SK-N-SH (cell line): ENCODE measurements at regions not wholly inside any gene's neighbourhood (a gene's known extent, or its start where the extent isn't known, plus 50 kb on each side); places are given as distances from the start of the nearest gene placed in this dataset.

ENCODE experiments used
- CTCF ChIA-PET: fragments of 300-600, 350-600 bp; formaldehyde crosslinking; extraction: SDS; loops from one replicate; lab custom pipeline; 2021; lab: Yijun Ruan, JAX
- POLR2A ChIA-PET: fragments of 350-600 bp; sonication (Branson Sonifier 250); formaldehyde crosslinking; extraction: SDS; loops from one replicate; lab custom pipeline; 2020; ENCODE audit warnings: antibody characterized with exemption, inconsistent platforms; lab: Yijun Ruan, JAX
- DNase-seq: peaks from one replicate; pipeline ENCODE4 v3.0.0; 2012
- H2AFZ ChIP-seq: fragments of 200-600 bp; sonication (generic); 2 replicates; pipeline ENCODE4 v1.8.1; 2016; ENCODE audit warnings: antibody characterized with exemption, mild to moderate bottlenecking, low read depth
- H3F3A ChIP-seq: fragments of 200-600 bp; sonication (generic); replicated peaks from 2 replicates; pipeline ENCODE3; 2016; ENCODE audit warnings: antibody characterized with exemption, mild to moderate bottlenecking; ENCODE audit not compliant: insufficient read depth
- H3K27ac ChIP-seq, 2 experiments: fragments of 200-500 bp in 1 of 2; fragments of 200-600 bp in 1 of 2; sonication (Bioruptor generic) in 1 of 2; sonication (generic), shearing (Covaris generic) in 1 of 2; 2 replicates each; pipeline versions ENCODE4 v1.5.1 to v1.6.1; 2014 to 2016; ENCODE audit warnings: low read depth in 2 of 2, inconsistent platforms in 1 of 2, low read length in 1 of 2, mild to moderate bottlenecking in 1 of 2, mixed read lengths in 1 of 2
- H3K27me3 ChIP-seq: fragments of 200-600 bp; sonication (generic), shearing (Covaris generic); 2 replicates; pipeline ENCODE4 v1.6.1; 2016; ENCODE audit warnings: mixed run types; ENCODE audit not compliant: insufficient read depth
- H3K36me3 ChIP-seq, 2 experiments: fragments of 200-500 bp in 1 of 2; fragments of 200-600 bp in 1 of 2; sonication (Bioruptor generic) in 1 of 2; sonication (generic) in 1 of 2; replicated peaks in 1 of 2; 2 replicates each; pipeline versions ENCODE3 to v1.5.1; 2014 to 2016; ENCODE audit warnings: low read length in 1 of 2, mild to moderate bottlenecking in 1 of 2; ENCODE audit not compliant: insufficient read depth in 2 of 2, control insufficient read depth in 1 of 2
- H3K4me1 ChIP-seq, 2 experiments: fragments of 200-500 bp in 1 of 2; fragments of 200-600 bp in 1 of 2; sonication (Bioruptor generic) in 1 of 2; sonication (generic), shearing (Covaris generic) in 1 of 2; 2 replicates each; pipeline versions ENCODE4 v1.5.1 to v1.6.1; 2014 to 2016; ENCODE audit warnings: low read depth in 1 of 2, low read length in 1 of 2, mixed run types in 1 of 2; ENCODE audit not compliant: insufficient read depth in 2 of 2, control insufficient read depth in 1 of 2
- H3K4me2 ChIP-seq: fragments of 200-600 bp; sonication (generic), shearing (Covaris generic); 2 replicates; pipeline ENCODE4 v1.6.1; 2017; ENCODE audit warnings: mixed run types
- H3K4me3 ChIP-seq, 2 experiments: fragments of 200-500 bp in 1 of 2; fragments of 200-600 bp in 1 of 2; sonication (Bioruptor generic) in 1 of 2; sonication (generic), shearing (Covaris generic) in 1 of 2; 2 replicates each; pipeline versions ENCODE4 v1.5.1 to v1.8.1; 2014 to 2016; ENCODE audit warnings: low read depth in 2 of 2, inconsistent platforms in 1 of 2, low read length in 1 of 2, mild to moderate bottlenecking in 1 of 2, mixed read lengths in 1 of 2, moderate library complexity in 1 of 2
- H3K79me2 ChIP-seq: fragments of 200-600 bp; sonication (generic); 2 replicates; pipeline ENCODE4 v1.8.1; 2017; ENCODE audit warnings: mild to moderate bottlenecking; ENCODE audit not compliant: insufficient read depth
- H3K9ac ChIP-seq: fragments of 200-600 bp; sonication (generic); 2 replicates; pipeline ENCODE4 v1.6.1; 2017; ENCODE audit warnings: mixed run types
- H3K9me2 ChIP-seq: fragments of 200-600 bp; sonication (generic); 2 replicates; pipeline ENCODE4 v1.6.1; 2017; ENCODE audit warnings: mixed run types
- H3K9me3 ChIP-seq: fragments of 200-600 bp; sonication (generic); 2 replicates; pipeline ENCODE4 v1.6.1; 2017; ENCODE audit warnings: mixed run types, mild to moderate bottlenecking, moderate library complexity
- H4K20me1 ChIP-seq: fragments of 200-600 bp; sonication (generic); 2 replicates; pipeline ENCODE4 v1.6.1; 2017; ENCODE audit warnings: mild to moderate bottlenecking, mixed run types; ENCODE audit not compliant: insufficient read depth
- CHD2 ChIP-seq: fragments of 150-350 bp; IDR thresholded peaks from 2 replicates; pipeline ENCODE4 v1.6.1; 2018; ENCODE audit warnings: low read length; ENCODE audit not compliant: partially characterized antibody
- ELF1 ChIP-seq: IDR thresholded peaks from 2 replicates; pipeline ENCODE4 v1.4.0; 2012
- EZH2phosphoT487 ChIP-seq: fragments of 200-600 bp; sonication (generic); IDR thresholded peaks from 2 replicates; pipeline ENCODE4 v1.6.1; 2017; ENCODE audit warnings: low read depth, mixed run types, mild to moderate bottlenecking, antibody characterized with exemption, moderate library complexity, borderline replicate concordance
- FOXJ3 ChIP-seq: sonication (generic); formaldehyde crosslinking; IDR thresholded peaks from 2 replicates; pipeline ENCODE4 v1.5.1; 2020; ENCODE audit warnings: mild to moderate bottlenecking, missing genetic modification reagents
- GATA2 ChIP-seq: sonication (generic); formaldehyde crosslinking; IDR thresholded peaks from 2 replicates; pipeline ENCODE4 v1.5.0; 2020; ENCODE audit warnings: mild to moderate bottlenecking, missing genetic modification reagents
- NFIC ChIP-seq: IDR thresholded peaks from 2 replicates; pipeline ENCODE4 v1.4.0; 2012; ENCODE audit warnings: borderline replicate concordance
- POLR2AphosphoS5 ChIP-seq: IDR thresholded peaks from 2 replicates; pipeline ENCODE4 v1.6.1; 2012; ENCODE audit warnings: low read depth, low read length
- RAD21 ChIP-seq: IDR thresholded peaks from 2 replicates; pipeline ENCODE4 v1.6.1; 2012; ENCODE audit warnings: mild to moderate bottlenecking, low read length
- RCOR1 ChIP-seq: fragments of 150-350 bp; IDR thresholded peaks from 2 replicates; pipeline ENCODE4 v1.6.1; 2017; ENCODE audit warnings: antibody characterized with exemption, low read length
- ZBTB33 ChIP-seq: IDR thresholded peaks from 2 replicates; pipeline ENCODE4 v1.4.0; 2012; ENCODE audit warnings: low read depth, borderline replicate concordance
- WGBS: methylation state at CpG from one replicate; pipeline ENCODE4 v1.1.6; 2017; ENCODE audit warnings: low lambda C conversion rate; 5-methylcytosine and 5-hydroxymethylcytosine counted together
- TF ChIP-seq, protein P1 (sequence below): fragments of 200-600 bp; sonication (generic); IDR thresholded peaks from 2 replicates; pipeline ENCODE4 v1.6.1; 2017; ENCODE audit warnings: antibody characterized with exemption, mild to moderate bottlenecking, moderate library complexity
- TF ChIP-seq, protein P2 (sequence below): IDR thresholded peaks from 2 replicates; pipeline ENCODE4 v1.4.0; 2012; ENCODE audit warnings: low read depth

GRCh38 chr21:31480228-31480627 lies 136.2 kb upstream of the TIAM1 start:
- Histone ChIP-seq H3K4me1 (no peaks in the 10 kb centered on the region), H3K27me3 (no peaks in the 10 kb centered on the region), H3K36me3 (no peaks in the 10 kb centered on the region), H3K9ac (no peak overlapping the region), H3K9me3 (no peaks in the 10 kb centered on the region), H3K27ac (no peak overlapping the region), H3K4me2 (no peak overlapping the region), H3K9me2 (no peaks in the 10 kb centered on the region), H4K20me1 (no peaks in the 10 kb centered on the region), H3K79me2 (no peaks in the 10 kb centered on the region), H3F3A (no peaks in the 10 kb centered on the region), H3K4me3 (no peak overlapping the region), H2AFZ (no peak overlapping the region)
- DNase-seq: no peak
- WGBS: 44% methylated on average over 1 of the region's 1 CpG
- POLR2A ChIA-PET: no interaction called here
- CTCF ChIA-PET: no interaction called here
- TF ChIP-seq ELF1 (no peak), RAD21 (no peak), ZBTB33 (no peak)

- H2AFZ ChIP-seq: no peak overlapping the region
These were observed 135.7 kb upstream of the TIAM1 start for GRCh38 chr21:31479714-31480113.

More at GRCh38 chr21:31479714-31480113, 135.7 kb upstream of the TIAM1 start:
- no peak overlapping the region for H3K9ac ChIP-seq
- no peaks in the 10 kb centered on the region for H3K36me3 ChIP-seq
- 56% methylated on average over 6 of the region's 6 CpGs for WGBS
- H3K27ac ChIP-seq: no peak overlapping the region
- no peak for TF ChIP-seq NFIC
- no peak for TF ChIP-seq POLR2AphosphoS5
- TF ChIP-seq ELF1: no peak
- no peak for TF ChIP-seq GATA2 (CRISPR knock-in tag)
- TF ChIP-seq CHD2: no peak
- no peak for TF ChIP-seq EZH2phosphoT487
- TF ChIP-seq, protein P1, sequence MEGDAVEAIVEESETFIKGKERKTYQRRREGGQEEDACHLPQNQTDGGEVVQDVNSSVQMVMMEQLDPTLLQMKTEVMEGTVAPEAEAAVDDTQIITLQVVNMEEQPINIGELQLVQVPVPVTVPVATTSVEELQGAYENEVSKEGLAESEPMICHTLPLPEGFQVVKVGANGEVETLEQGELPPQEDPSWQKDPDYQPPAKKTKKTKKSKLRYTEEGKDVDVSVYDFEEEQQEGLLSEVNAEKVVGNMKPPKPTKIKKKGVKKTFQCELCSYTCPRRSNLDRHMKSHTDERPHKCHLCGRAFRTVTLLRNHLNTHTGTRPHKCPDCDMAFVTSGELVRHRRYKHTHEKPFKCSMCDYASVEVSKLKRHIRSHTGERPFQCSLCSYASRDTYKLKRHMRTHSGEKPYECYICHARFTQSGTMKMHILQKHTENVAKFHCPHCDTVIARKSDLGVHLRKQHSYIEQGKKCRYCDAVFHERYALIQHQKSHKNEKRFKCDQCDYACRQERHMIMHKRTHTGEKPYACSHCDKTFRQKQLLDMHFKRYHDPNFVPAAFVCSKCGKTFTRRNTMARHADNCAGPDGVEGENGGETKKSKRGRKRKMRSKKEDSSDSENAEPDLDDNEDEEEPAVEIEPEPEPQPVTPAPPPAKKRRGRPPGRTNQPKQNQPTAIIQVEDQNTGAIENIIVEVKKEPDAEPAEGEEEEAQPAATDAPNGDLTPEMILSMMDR: no peak
- TF ChIP-seq, protein P2, sequence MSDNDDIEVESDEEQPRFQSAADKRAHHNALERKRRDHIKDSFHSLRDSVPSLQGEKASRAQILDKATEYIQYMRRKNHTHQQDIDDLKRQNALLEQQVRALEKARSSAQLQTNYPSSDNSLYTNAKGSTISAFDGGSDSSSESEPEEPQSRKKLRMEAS: no peak
- no peak for TF ChIP-seq FOXJ3
- TF ChIP-seq RCOR1: no peak
- POLR2A ChIA-PET: no interaction called here
- H3K27me3 ChIP-seq: no peaks in the 10 kb centered on the region
- CTCF ChIA-PET: no interaction called here
- H3K4me3 ChIP-seq: no peak overlapping the region
- no peaks in the 10 kb centered on the region for H3K9me3 ChIP-seq
- H3K9me2 ChIP-seq: no peaks in the 10 kb centered on the region
- no peaks in the 10 kb centered on the region for H3F3A ChIP-seq
- no peak for DNase-seq
- no peak overlapping the region for H3K4me2 ChIP-seq
- no peaks in the 10 kb centered on the region for H4K20me1 ChIP-seq
- H3K4me1 ChIP-seq: no peaks in the 10 kb centered on the region
- H3K79me2 ChIP-seq: no peaks in the 10 kb centered on the region
